ENCODE measurements at regions not wholly inside any gene's neighbourhood (a gene's known extent, or its start where the extent isn't known, plus 50 kb on each side); places are given as distances from the start of the nearest gene placed in this dataset.

GRCh38 chr16:48788475-48788874, 178.5 kb upstream of the N4BP1 start:
- TF ChIP-seq CTCF (IDR thresholded peaks at IDR 0.05) (no peak), JUND (IDR thresholded peaks at IDR 0.05) (no peak), EP300 (IDR thresholded peaks at IDR 0.05; ENCODE audit: borderline replicate concordance in 1 of 2, low read depth in 1 of 2, low read length in 1 of 2) (no peak), IRF3 (IDR thresholded peaks at IDR 0.05; ENCODE audit: low read depth, low read length) (no peak), SIN3A (IDR thresholded peaks at IDR 0.05; ENCODE audit: borderline replicate concordance, low read depth, low read length) (no peak), TAF1 (IDR thresholded peaks at IDR 0.05; ENCODE audit: borderline replicate concordance, low read depth, low read length) (no peak), TEAD4 (IDR thresholded peaks at IDR 0.05; ENCODE audit: borderline replicate concordance, insufficient read depth) (no peak)
